ENCODE measurements at regions not wholly inside any gene's neighbourhood (a gene's known extent, or its start where the extent isn't known, plus 50 kb on each side); places are given as distances from the start of the nearest gene placed in this dataset.
"Not testable (repeated sequence)": the region's sequence is repeated elsewhere in the genome, so short reads cannot be mapped to it uniquely, and the experiment has no call there.

GRCh38 chr19:30109565-30109964 lies 167.5 kb downstream of the URI1 start:
- Histone ChIP-seq H3K36me3 (no peaks in the 10 kb centered on the region), H3K4me3 (no peak overlapping the region), H3K4me1 (no peaks in the 10 kb centered on the region), H3K9me3 (no peaks in the 10 kb centered on the region), H3K27me3 (peaks cover 0 to 8% of the 10 kb centered on the region in 2 donors), H3K27ac (no peak overlapping the region)
- DNase-seq (ENCODE audit: low spot score in 2 of 2) = no peak
- intact Hi-C loops (cut with DNase I; ENCODE audit: low total_unique reads) = no loop called here
- TF ChIP-seq POLR2A (IDR thresholded peaks at IDR 0.05) (no peak), POLR2AphosphoS5 (IDR thresholded peaks at IDR 0.05) (no peak)
- TF ChIP-seq, protein P1, sequence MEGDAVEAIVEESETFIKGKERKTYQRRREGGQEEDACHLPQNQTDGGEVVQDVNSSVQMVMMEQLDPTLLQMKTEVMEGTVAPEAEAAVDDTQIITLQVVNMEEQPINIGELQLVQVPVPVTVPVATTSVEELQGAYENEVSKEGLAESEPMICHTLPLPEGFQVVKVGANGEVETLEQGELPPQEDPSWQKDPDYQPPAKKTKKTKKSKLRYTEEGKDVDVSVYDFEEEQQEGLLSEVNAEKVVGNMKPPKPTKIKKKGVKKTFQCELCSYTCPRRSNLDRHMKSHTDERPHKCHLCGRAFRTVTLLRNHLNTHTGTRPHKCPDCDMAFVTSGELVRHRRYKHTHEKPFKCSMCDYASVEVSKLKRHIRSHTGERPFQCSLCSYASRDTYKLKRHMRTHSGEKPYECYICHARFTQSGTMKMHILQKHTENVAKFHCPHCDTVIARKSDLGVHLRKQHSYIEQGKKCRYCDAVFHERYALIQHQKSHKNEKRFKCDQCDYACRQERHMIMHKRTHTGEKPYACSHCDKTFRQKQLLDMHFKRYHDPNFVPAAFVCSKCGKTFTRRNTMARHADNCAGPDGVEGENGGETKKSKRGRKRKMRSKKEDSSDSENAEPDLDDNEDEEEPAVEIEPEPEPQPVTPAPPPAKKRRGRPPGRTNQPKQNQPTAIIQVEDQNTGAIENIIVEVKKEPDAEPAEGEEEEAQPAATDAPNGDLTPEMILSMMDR (IDR thresholded peaks at IDR 0.05) = no peak

DNA sequence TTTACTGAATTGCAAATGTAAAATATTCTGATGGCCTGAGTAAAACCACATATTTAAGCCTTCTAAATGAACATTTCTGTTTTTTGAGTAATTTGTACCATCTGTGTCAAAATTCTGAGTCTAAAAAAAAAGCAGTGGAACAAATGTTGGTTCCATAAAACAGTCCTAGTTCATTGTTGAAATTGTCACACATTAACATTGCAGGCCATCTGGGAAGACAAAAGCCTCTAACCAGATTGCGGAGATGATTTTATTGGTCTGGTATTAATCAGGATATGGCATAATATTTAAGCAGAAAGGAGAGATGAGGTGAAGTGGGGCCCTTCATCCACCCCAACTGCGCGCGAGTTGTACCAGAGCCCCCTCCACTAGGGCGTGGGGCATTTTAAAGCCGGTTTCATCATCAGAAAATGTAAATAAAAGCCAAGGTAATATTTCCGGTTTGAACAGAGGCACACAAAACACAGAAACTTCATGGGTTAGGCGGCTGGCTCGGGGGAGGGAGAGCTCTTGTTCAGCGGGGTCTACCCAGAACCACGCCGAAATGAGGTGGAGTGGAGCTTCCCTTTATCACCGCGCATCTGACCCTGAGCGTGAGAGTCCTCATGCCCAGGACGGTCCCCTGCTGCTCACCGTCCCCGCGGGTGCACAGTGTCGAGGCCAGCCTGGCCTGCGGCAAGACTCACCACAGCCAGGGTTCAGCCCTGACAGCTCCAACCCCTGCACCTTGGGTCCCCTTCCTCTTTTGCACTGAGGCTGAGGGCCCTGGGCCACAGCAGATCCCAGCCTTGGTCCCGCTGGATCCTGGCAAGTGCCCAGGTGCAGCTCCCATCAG lies 169.2 kb downstream of the URI1 start:
- no peak for DNase-seq (ENCODE audit: low spot score in 2 of 2)
- H3K4me1 ChIP-seq = no peaks in the 10 kb centered on the region
- TF ChIP-seq, protein P1 (IDR thresholded peaks at IDR 0.05) = no peak
- TF ChIP-seq POLR2AphosphoS5 (IDR thresholded peaks at IDR 0.05) (no peak), POLR2A (IDR thresholded peaks at IDR 0.05) (no peak)

GRCh38 chr19:30112171-30112570 lies 170.1 kb downstream of the URI1 start:
- Histone ChIP-seq H3K36me3 (no peaks in the 10 kb centered on the region), H3K9me3 (no peaks in the 10 kb centered on the region), H3K27ac (no peak overlapping the region), H3K4me1 (no peaks in the 10 kb centered on the region), H3K4me3 (no peak overlapping the region), H3K27me3 (peaks cover 0 to under 1% of the 10 kb centered on the region in 2 donors)
- DNase-seq (ENCODE audit: low spot score in 2 of 2) = no peak
- intact Hi-C loops (cut with DNase I; ENCODE audit: low total_unique reads) = no loop called here
- TF ChIP-seq POLR2A (IDR thresholded peaks at IDR 0.05) (no peak), POLR2AphosphoS5 (IDR thresholded peaks at IDR 0.05) (no peak)
- TF ChIP-seq, protein P1 (IDR thresholded peaks at IDR 0.05) = no peak

More for the DNA sequence above, 169.2 kb downstream of the URI1 start:
- no peaks in the 10 kb centered on the region for H3K9me3 ChIP-seq
- peaks cover 0 to 8% of the 10 kb centered on the region in 2 donors for H3K27me3 ChIP-seq
- no peak overlapping the region for H3K4me3 ChIP-seq
- intact Hi-C loops (cut with DNase I; ENCODE audit: low total_unique reads) = no loop called here
- no peaks in the 10 kb centered on the region for H3K36me3 ChIP-seq
- H3K27ac ChIP-seq = no peak overlapping the region

GRCh38 chr19:30112666-30113065 lies 170.6 kb downstream of the URI1 start:
- Histone ChIP-seq H3K4me1 (no peaks in the 10 kb centered on the region), H3K4me3 (no peak overlapping the region), H3K27me3 (no peaks in the 10 kb centered on the region), H3K27ac (no peak overlapping the region), H3K9me3 (no peaks in the 10 kb centered on the region), H3K36me3 (no peaks in the 10 kb centered on the region)
- TF ChIP-seq, protein P1 (IDR thresholded peaks at IDR 0.05) = no peak
- TF ChIP-seq POLR2A (IDR thresholded peaks at IDR 0.05) = no peak
- TF ChIP-seq POLR2AphosphoS5 (IDR thresholded peaks at IDR 0.05) = no peak
- no peak for DNase-seq (ENCODE audit: low spot score in 2 of 2)
- intact Hi-C loops (cut with DNase I; ENCODE audit: low total_unique reads) = no loop called here

- Histone ChIP-seq H3K9me3 (no peaks in the 10 kb centered on the region), H3K4me1 (no peaks in the 10 kb centered on the region), H3K4me3 (no peak overlapping the region), H3K36me3 (no peaks in the 10 kb centered on the region), H3K27ac (no peak overlapping the region), H3K27me3 (no peaks in the 10 kb centered on the region)
- no peak for DNase-seq (ENCODE audit: low spot score in 2 of 2)
- no peak for TF ChIP-seq POLR2A (IDR thresholded peaks at IDR 0.05)
- TF ChIP-seq, protein P1 (IDR thresholded peaks at IDR 0.05) = no peak
- TF ChIP-seq POLR2AphosphoS5 (IDR thresholded peaks at IDR 0.05) = no peak
- intact Hi-C loops (cut with DNase I; ENCODE audit: low total_unique reads) = no loop called here
Observed at GRCh38 chr19:30113186-30113585, 171.1 kb downstream of the URI1 start.

DNA sequence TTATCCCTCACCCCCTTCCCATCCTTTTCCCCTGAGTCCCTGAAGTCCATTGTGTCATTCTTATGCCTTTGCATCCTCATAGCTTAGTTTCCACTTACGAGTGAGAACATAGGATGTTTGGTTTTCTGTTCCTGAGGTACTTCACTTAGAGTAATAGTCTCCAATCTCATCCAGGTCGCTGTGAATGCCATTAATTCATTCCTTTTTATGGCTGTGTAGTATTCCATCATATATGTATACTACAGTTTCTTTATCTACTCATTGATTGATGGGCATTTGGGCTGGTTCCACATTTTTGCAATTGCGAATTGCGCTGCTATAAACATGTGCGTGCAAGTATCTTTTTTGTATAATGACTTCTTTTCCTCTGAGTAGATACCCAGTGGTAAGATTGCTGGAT lies 172.1 kb downstream of the URI1 start:
- H3K27ac ChIP-seq; DNase-seq (ENCODE audit: low spot score in 2 of 2); intact Hi-C loops (cut with DNase I; ENCODE audit: low total_unique reads); H3K4me1 ChIP-seq; H3K27me3 ChIP-seq; H3K9me3 ChIP-seq; H3K36me3 ChIP-seq; H3K4me3 ChIP-seq: not testable (repeated sequence)
